22Rv1 (cell line): ENCODE measurements at regions not wholly inside any gene's neighbourhood (a gene's known extent, or its start where the extent isn't known, plus 50 kb on each side); places are given as distances from the start of the nearest gene placed in this dataset.

Experiments used
- H3K27ac ChIP-seq: fragments of 450-650 bp; 2 replicates; pipeline ENCODE4 v1.5.1; 2017
- ZFX ChIP-seq: fragments of 450-650 bp; IDR thresholded peaks from 2 replicates; pipeline ENCODE4 v1.6.1; 2017; ENCODE audit warnings: antibody characterized with exemption, borderline replicate concordance
- TF ChIP-seq, protein P1 (sequence below): fragments of 450-650 bp; IDR thresholded peaks from 2 replicates; pipeline ENCODE4 v1.5.1; 2017; ENCODE audit warnings: mild to moderate bottlenecking

DNA sequence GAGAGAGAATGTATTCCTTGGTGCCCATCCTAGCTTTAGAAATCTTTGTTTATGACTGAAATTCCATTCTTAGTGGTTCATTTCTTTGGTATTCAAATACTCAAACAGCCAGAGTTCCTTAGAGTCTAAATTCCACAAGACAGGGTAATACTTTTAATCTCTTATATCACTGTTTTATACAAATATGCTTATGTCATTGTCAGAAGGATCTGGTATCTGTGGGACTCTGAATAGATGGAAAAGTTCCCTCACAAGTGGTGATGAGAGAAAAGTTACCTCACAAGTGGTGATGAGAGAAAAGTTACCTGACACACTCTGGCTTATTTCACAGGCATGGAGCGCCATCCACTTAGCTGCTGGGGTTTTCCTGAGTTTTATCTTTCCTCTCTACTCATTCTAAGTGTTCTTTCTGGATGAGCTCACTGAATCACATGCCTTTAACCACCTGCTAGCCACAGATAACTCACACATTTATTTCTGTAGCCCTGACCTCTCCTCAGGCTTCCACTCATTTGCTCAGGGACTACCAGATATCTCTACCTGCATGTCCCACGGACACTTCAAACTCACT lies 784.0 kb downstream of the SUGCT start:
- no peak overlapping the region for H3K27ac ChIP-seq
- TF ChIP-seq, protein P1, sequence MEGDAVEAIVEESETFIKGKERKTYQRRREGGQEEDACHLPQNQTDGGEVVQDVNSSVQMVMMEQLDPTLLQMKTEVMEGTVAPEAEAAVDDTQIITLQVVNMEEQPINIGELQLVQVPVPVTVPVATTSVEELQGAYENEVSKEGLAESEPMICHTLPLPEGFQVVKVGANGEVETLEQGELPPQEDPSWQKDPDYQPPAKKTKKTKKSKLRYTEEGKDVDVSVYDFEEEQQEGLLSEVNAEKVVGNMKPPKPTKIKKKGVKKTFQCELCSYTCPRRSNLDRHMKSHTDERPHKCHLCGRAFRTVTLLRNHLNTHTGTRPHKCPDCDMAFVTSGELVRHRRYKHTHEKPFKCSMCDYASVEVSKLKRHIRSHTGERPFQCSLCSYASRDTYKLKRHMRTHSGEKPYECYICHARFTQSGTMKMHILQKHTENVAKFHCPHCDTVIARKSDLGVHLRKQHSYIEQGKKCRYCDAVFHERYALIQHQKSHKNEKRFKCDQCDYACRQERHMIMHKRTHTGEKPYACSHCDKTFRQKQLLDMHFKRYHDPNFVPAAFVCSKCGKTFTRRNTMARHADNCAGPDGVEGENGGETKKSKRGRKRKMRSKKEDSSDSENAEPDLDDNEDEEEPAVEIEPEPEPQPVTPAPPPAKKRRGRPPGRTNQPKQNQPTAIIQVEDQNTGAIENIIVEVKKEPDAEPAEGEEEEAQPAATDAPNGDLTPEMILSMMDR: no peak
- no peak for TF ChIP-seq ZFX

- no peak overlapping the region for H3K27ac ChIP-seq
- TF ChIP-seq ZFX: no peak
- TF ChIP-seq, protein P1: no peak
These were observed 782.0 kb downstream of the SUGCT start for GRCh38 chr7:40916813-40917212.

DNA sequence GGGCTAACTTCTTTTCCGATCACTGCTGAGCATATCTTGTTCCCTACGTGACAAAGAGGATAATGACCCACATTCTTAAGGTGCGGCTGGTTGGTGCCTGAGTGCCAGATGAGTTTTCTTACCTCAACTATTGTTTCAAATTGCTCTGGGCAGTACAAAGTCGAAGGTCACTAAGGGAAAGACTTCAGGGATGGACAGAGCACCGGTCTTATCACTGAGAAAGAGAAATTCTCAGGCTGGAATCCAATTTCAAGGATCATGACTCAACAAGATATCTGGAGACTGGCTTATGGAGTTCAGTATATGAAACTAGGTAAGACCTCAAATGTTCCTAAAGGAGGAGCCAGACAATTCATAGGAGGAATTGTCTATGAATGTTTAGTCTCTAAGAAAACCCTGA lies 780.3 kb downstream of the SUGCT start:
- H3K27ac ChIP-seq: no peak overlapping the region
- no peak for TF ChIP-seq ZFX
- TF ChIP-seq, protein P1: no peak
